T-helper 2 cell treated with Interferon-gamma antibody and Interleukin-4, amounts not matched to agents 5 μg/mL and 100 μg/mL, for 36 hours (primary cell): ENCODE measurements at regions not wholly inside any gene's neighbourhood (a gene's known extent, or its start where the extent isn't known, plus 50 kb on each side); places are given as distances from the start of the nearest gene placed in this dataset.

Source experiments
- DNase-seq: peaks from one replicate; pipeline ENCODE4 v3.0.0; 2021; ENCODE audit warnings: low spot score
- H3K27ac Mint-ChIP-seq: one replicate; pipeline ENCODE4 v1.8.0; 2021; ENCODE audit warnings: mild to moderate bottlenecking, mixed read lengths
- H3K27me3 Mint-ChIP-seq: one replicate; pipeline ENCODE4 v1.8.0; 2021; ENCODE audit warnings: low read depth, mixed read lengths
- H3K36me3 Mint-ChIP-seq: one replicate; pipeline ENCODE4 v1.8.0; 2021; ENCODE audit warnings: low read depth, mixed read lengths
- H3K4me1 Mint-ChIP-seq: one replicate; pipeline ENCODE4 v1.8.0; 2021; ENCODE audit warnings: low read depth, mixed read lengths
- H3K4me3 Mint-ChIP-seq: one replicate; pipeline ENCODE4 v1.8.0; 2022; ENCODE audit warnings: mild to moderate bottlenecking, moderate library complexity, mixed read lengths
- H3K9me3 Mint-ChIP-seq: one replicate; pipeline ENCODE4 v1.8.0; 2021; ENCODE audit warnings: mixed read lengths

- Mint-ChIP-seq H3K9me3 (peaks cover 19% of the 10 kb centered on the region), H3K36me3 (no peaks in the 10 kb centered on the region), H3K27ac (no peak overlapping the region), H3K4me3 (no peak overlapping the region), H3K4me1 (no peaks in the 10 kb centered on the region), H3K27me3 (no peaks in the 10 kb centered on the region)
- DNase-seq, result no peak
Measured at GRCh38 chr18:11260961-11261461, 111.6 kb upstream of the PIEZO2 start.

GRCh38 chr18:11259469-11260150 lies 110.2 kb upstream of the PIEZO2 start:
- Mint-ChIP-seq H3K27me3 (no peaks in the 10 kb centered on the region), H3K4me1 (no peaks in the 10 kb centered on the region), H3K36me3 (no peaks in the 10 kb centered on the region), H3K4me3 (no peak overlapping the region), H3K27ac (no peak overlapping the region), H3K9me3 (peaks cover 15% of the 10 kb centered on the region)
- no peak for DNase-seq

- Mint-ChIP-seq H3K27me3 (no peaks in the 10 kb centered on the region), H3K4me1 (no peaks in the 10 kb centered on the region), H3K4me3 (no peak overlapping the region), H3K27ac (no peak overlapping the region), H3K36me3 (no peaks in the 10 kb centered on the region), H3K9me3 (peaks cover 7% of the 10 kb centered on the region)
- DNase-seq, result no peak
Measured at GRCh38 chr18:11258039-11258610, 108.8 kb upstream of the PIEZO2 start.

GRCh38 chr18:11256251-11256650 lies 106.9 kb upstream of the PIEZO2 start:
- no peaks in the 10 kb centered on the region for H3K4me1 Mint-ChIP-seq
- no peaks in the 10 kb centered on the region for H3K9me3 Mint-ChIP-seq
- H3K36me3 Mint-ChIP-seq, result no peaks in the 10 kb centered on the region
- H3K27me3 Mint-ChIP-seq, result no peaks in the 10 kb centered on the region
- H3K27ac Mint-ChIP-seq, result no peak overlapping the region
- no peak for DNase-seq
- H3K4me3 Mint-ChIP-seq, result no peak overlapping the region

- DNase-seq, result no peak
- H3K27me3 Mint-ChIP-seq, result no peaks in the 10 kb centered on the region
- H3K9me3 Mint-ChIP-seq, result no peaks in the 10 kb centered on the region
- H3K4me3 Mint-ChIP-seq, result no peak overlapping the region
- no peak overlapping the region for H3K27ac Mint-ChIP-seq
- no peaks in the 10 kb centered on the region for H3K4me1 Mint-ChIP-seq
- no peaks in the 10 kb centered on the region for H3K36me3 Mint-ChIP-seq
Measured at GRCh38 chr18:11251891-11252270, 102.5 kb upstream of the PIEZO2 start.

GRCh38 chr18:11251229-11251890 lies 102.0 kb upstream of the PIEZO2 start:
- H3K36me3 Mint-ChIP-seq, result no peaks in the 10 kb centered on the region
- no peaks in the 10 kb centered on the region for H3K9me3 Mint-ChIP-seq
- H3K4me1 Mint-ChIP-seq, result no peaks in the 10 kb centered on the region
- no peak for DNase-seq
- no peak overlapping the region for H3K27ac Mint-ChIP-seq
- no peaks in the 10 kb centered on the region for H3K27me3 Mint-ChIP-seq
- no peak overlapping the region for H3K4me3 Mint-ChIP-seq

GRCh38 chr18:11249391-11249790 lies 100.0 kb upstream of the PIEZO2 start:
- H3K4me3 Mint-ChIP-seq, result no peak overlapping the region
- no peak overlapping the region for H3K27ac Mint-ChIP-seq
- H3K4me1 Mint-ChIP-seq, result no peaks in the 10 kb centered on the region
- H3K9me3 Mint-ChIP-seq, result no peaks in the 10 kb centered on the region
- DNase-seq, result no peak
- no peaks in the 10 kb centered on the region for H3K36me3 Mint-ChIP-seq
- H3K27me3 Mint-ChIP-seq, result no peaks in the 10 kb centered on the region

GRCh38 chr18:11247381-11247970 lies 98.1 kb upstream of the PIEZO2 start:
- H3K4me3 Mint-ChIP-seq, result no peak overlapping the region
- H3K27ac Mint-ChIP-seq, result no peak overlapping the region
- no peaks in the 10 kb centered on the region for H3K27me3 Mint-ChIP-seq
- H3K9me3 Mint-ChIP-seq, result no peaks in the 10 kb centered on the region
- H3K36me3 Mint-ChIP-seq, result no peaks in the 10 kb centered on the region
- DNase-seq, result no peak
- H3K4me1 Mint-ChIP-seq, result no peaks in the 10 kb centered on the region

GRCh38 chr18:11246495-11247300 lies 97.3 kb upstream of the PIEZO2 start:
- H3K4me3 Mint-ChIP-seq, result no peak overlapping the region
- no peaks in the 10 kb centered on the region for H3K9me3 Mint-ChIP-seq
- H3K4me1 Mint-ChIP-seq, result no peaks in the 10 kb centered on the region
- no peak for DNase-seq
- no peaks in the 10 kb centered on the region for H3K36me3 Mint-ChIP-seq
- H3K27me3 Mint-ChIP-seq, result no peaks in the 10 kb centered on the region
- H3K27ac Mint-ChIP-seq, result no peak overlapping the region

GRCh38 chr18:11245879-11246278 lies 96.5 kb upstream of the PIEZO2 start:
- Mint-ChIP-seq H3K36me3 (no peaks in the 10 kb centered on the region), H3K27me3 (no peaks in the 10 kb centered on the region), H3K9me3 (no peaks in the 10 kb centered on the region), H3K27ac (no peak overlapping the region), H3K4me3 (no peak overlapping the region), H3K4me1 (no peaks in the 10 kb centered on the region)
- no peak for DNase-seq

- DNase-seq, result no peak
- Mint-ChIP-seq H3K9me3 (no peaks in the 10 kb centered on the region), H3K36me3 (no peaks in the 10 kb centered on the region), H3K27ac (no peak overlapping the region), H3K4me3 (no peak overlapping the region), H3K4me1 (no peaks in the 10 kb centered on the region), H3K27me3 (no peaks in the 10 kb centered on the region)
Measured at GRCh38 chr18:11237484-11237883, 88.1 kb upstream of the PIEZO2 start.

- Mint-ChIP-seq H3K36me3 (no peaks in the 10 kb centered on the region), H3K4me3 (no peak overlapping the region), H3K27me3 (no peaks in the 10 kb centered on the region), H3K4me1 (no peaks in the 10 kb centered on the region), H3K9me3 (no peaks in the 10 kb centered on the region), H3K27ac (no peak overlapping the region)
- DNase-seq, result no peak
Measured at GRCh38 chr18:11237066-11237465, 87.7 kb upstream of the PIEZO2 start.

GRCh38 chr18:11224153-11224552 lies 74.8 kb upstream of the PIEZO2 start:
- no peaks in the 10 kb centered on the region for H3K4me1 Mint-ChIP-seq
- no peaks in the 10 kb centered on the region for H3K36me3 Mint-ChIP-seq
- no peak for DNase-seq
- H3K27me3 Mint-ChIP-seq, result no peaks in the 10 kb centered on the region
- no peaks in the 10 kb centered on the region for H3K9me3 Mint-ChIP-seq
- no peak overlapping the region for H3K27ac Mint-ChIP-seq
- no peak overlapping the region for H3K4me3 Mint-ChIP-seq

GRCh38 chr18:11219571-11219970 lies 70.2 kb upstream of the PIEZO2 start:
- Mint-ChIP-seq H3K36me3 (no peaks in the 10 kb centered on the region), H3K9me3 (no peaks in the 10 kb centered on the region), H3K4me1 (no peaks in the 10 kb centered on the region), H3K27ac (no peak overlapping the region), H3K4me3 (no peak overlapping the region), H3K27me3 (no peaks in the 10 kb centered on the region)
- DNase-seq, result no peak
